ENCODE measurements at regions not wholly inside any gene's neighbourhood (a gene's known extent, or its start where the extent isn't known, plus 50 kb on each side); places are given as distances from the start of the nearest gene placed in this dataset.

DNA sequence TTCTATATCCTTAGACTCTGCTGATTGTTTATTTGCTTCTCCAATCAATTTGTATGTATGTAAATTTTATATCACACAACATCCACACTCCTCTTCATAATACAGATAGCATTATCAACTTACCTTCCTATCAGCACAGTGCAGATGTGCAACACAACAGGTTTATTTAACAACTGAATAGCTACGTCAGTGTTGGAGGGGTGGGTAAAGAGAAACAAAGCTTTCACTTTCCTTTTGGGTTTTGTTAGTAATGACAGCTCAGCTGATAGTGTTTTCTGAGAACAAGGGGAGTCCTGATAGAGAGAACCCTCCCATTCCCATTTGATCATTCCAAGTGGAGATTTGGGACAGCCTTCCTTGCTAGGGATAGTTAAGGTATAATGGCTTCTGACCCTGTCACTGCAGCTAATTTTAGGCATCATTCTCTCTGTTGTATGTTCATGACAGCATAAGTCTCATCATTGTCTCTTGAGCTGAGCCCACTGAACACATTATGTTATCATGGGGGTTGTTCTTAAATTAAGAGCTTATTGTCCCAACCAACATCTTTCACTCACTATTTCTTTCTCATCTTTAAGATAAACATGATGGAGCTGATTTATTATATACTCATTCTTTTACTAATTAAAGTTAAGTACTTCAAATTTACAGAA is 227.7 kb downstream of the GPD2 start:
- TF ChIP-seq EZH2 (IDR thresholded peaks at IDR 0.05; ENCODE audit: insufficient read depth, poor library complexity, severe bottlenecking) (no peak), EZH2phosphoT487 (IDR thresholded peaks at IDR 0.05; ENCODE audit: insufficient read depth, low read depth) (no peak)
